ENCODE measurements at regions not wholly inside any gene's neighbourhood (a gene's known extent, or its start where the extent isn't known, plus 50 kb on each side); places are given as distances from the start of the nearest gene placed in this dataset.

DNA sequence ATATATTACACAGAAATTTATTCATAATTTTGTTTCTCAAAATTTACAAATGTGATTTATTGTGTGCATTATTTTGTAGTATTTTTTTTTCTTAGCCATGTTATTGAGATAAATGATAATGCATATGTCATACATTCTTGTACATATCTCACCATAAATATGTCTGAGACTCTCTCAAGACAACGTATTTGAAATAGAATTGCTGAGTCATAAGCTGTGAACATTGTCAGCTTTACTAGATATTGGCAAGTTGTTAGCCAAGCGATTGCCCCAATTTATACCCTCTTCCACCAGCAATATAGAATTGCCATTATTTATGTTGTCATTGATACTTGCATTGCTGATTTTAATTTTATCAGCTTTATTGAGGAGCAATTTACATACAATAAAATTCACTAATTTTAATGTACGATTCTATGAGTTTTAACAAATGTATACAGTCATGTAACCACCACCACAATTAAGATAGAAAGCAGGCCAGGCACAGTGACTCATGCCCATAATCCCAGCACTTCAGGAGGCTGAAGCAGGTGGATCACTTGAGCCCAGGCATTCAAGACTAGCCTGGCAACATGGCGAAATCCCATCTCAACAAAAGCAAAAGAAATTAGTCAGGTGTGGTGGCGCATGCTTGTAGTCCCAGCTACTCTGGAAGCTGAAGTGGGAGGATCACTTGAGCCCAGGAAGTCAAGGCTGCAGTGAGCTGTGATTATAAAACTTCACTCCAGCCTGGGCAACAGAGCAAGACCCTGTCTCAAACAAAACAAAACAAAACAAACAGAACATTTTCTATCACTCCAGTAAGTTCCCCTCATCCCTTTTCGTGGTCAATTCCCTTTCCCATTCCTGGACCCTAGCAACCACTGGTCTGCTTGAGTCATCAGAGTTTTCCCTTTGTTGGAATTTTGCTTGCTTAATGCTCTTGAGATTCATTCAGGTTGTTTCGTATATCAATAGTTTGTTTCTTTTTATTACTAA, 373.1 kb downstream of the MFSD1 start:
- intact Hi-C loops (cut with DNase I): no loop called here
- no peaks in the 10 kb centered on the region for H3K36me3 ChIP-seq
- H3K4me3 ChIP-seq: no peak overlapping the region
- no peaks in the 10 kb centered on the region for H3K9me3 ChIP-seq
- H3K27ac ChIP-seq: no peak overlapping the region
- H3K4me1 ChIP-seq (replicated peaks): no peaks in the 10 kb centered on the region
- H3K27me3 ChIP-seq (replicated peaks; ENCODE audit: insufficient read depth): no peaks in the 10 kb centered on the region
- no peak for DNase-seq (ENCODE audit: low spot score)
- TF ChIP-seq POLR2AphosphoS5 (IDR thresholded peaks at IDR 0.05): no peak
- TF ChIP-seq POLR2A (IDR thresholded peaks at IDR 0.05): no peak
- TF ChIP-seq, protein P1, sequence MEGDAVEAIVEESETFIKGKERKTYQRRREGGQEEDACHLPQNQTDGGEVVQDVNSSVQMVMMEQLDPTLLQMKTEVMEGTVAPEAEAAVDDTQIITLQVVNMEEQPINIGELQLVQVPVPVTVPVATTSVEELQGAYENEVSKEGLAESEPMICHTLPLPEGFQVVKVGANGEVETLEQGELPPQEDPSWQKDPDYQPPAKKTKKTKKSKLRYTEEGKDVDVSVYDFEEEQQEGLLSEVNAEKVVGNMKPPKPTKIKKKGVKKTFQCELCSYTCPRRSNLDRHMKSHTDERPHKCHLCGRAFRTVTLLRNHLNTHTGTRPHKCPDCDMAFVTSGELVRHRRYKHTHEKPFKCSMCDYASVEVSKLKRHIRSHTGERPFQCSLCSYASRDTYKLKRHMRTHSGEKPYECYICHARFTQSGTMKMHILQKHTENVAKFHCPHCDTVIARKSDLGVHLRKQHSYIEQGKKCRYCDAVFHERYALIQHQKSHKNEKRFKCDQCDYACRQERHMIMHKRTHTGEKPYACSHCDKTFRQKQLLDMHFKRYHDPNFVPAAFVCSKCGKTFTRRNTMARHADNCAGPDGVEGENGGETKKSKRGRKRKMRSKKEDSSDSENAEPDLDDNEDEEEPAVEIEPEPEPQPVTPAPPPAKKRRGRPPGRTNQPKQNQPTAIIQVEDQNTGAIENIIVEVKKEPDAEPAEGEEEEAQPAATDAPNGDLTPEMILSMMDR (IDR thresholded peaks at IDR 0.05): no peak
- 79% methylated on average over 7 of the region's 7 CpGs for WGBS

DNA sequence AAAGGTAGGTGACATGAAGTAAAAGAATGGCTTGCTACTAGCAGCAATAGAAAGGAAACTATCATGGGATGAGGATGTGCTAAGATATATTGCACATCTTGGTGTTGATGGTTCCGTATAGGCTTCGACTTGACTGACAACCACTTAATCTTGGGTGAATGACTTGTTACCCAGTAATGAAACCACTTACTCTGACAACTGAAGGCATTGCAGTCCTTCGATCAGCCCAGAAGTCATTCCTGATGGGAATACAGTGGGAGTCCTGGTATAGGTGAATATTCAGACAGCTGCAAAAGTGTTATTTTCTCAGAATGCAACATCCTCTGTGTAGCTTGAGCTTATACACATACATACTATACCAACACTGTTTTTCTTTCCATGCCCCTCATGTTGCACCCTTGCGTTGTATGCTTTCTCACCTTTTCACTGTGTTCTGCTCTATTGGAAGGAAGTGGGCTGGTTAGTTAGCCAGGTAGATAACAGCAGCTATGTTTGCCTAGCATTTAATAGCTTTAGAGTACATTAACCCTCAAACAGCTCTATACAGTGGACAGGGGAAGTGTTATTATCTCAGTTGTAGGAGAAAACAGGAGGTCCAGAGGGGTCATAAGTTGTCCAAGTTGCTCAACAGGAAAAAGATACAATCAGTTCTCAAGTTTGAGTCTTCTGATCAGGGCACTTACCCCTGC, 376.5 kb downstream of the MFSD1 start:
- Histone ChIP-seq H3K36me3 (no peaks in the 10 kb centered on the region), H3K4me1 (replicated peaks) (no peaks in the 10 kb centered on the region), H3K27ac (no peak overlapping the region), H3K27me3 (replicated peaks; ENCODE audit: insufficient read depth) (no peaks in the 10 kb centered on the region), H3K9me3 (no peaks in the 10 kb centered on the region), H3K4me3 (no peak overlapping the region)
- 73% methylated on average over 4 of the region's 4 CpGs for WGBS
- DNase-seq (ENCODE audit: low spot score): no peak
- TF ChIP-seq POLR2A (IDR thresholded peaks at IDR 0.05) (no peak), POLR2AphosphoS5 (IDR thresholded peaks at IDR 0.05) (no peak)
- TF ChIP-seq, protein P1 (IDR thresholded peaks at IDR 0.05): no peak
- intact Hi-C loops (cut with DNase I): no loop called here

DNA sequence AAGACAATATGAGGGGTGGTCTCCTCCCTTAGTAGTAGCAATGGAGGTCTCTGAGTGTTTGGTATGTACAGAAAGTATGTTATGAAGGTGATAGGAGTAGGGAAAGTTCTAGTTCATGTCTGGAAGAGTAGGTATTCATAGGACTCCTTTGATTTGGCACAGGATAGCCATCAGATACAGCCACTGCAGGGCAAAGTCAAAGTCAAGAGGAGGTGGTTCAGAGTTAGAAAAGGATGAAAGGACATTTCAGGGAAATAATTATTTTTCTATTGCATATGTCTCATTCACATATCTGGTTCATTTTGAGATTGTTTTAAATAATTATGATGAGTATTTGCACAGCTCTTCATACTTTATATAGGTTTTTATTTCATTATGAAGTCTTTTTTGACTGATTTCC, 381.1 kb downstream of the MFSD1 start:
- Histone ChIP-seq H3K27ac (no peak overlapping the region), H3K4me3 (no peak overlapping the region), H3K27me3 (replicated peaks; ENCODE audit: insufficient read depth) (no peaks in the 10 kb centered on the region), H3K4me1 (replicated peaks) (no peaks in the 10 kb centered on the region), H3K36me3 (no peaks in the 10 kb centered on the region), H3K9me3 (no peaks in the 10 kb centered on the region)
- no peak for DNase-seq (ENCODE audit: low spot score)
- no peak for TF ChIP-seq POLR2AphosphoS5 (IDR thresholded peaks at IDR 0.05)
- no peak for TF ChIP-seq POLR2A (IDR thresholded peaks at IDR 0.05)
- TF ChIP-seq, protein P1 (IDR thresholded peaks at IDR 0.05): no peak
- intact Hi-C loops (cut with DNase I): no loop called here

- no peak for DNase-seq (ENCODE audit: low spot score)
- Histone ChIP-seq H3K9me3 (no peaks in the 10 kb centered on the region), H3K27ac (no peak overlapping the region), H3K27me3 (replicated peaks; ENCODE audit: insufficient read depth) (no peaks in the 10 kb centered on the region), H3K36me3 (no peaks in the 10 kb centered on the region), H3K4me1 (replicated peaks) (no peaks in the 10 kb centered on the region), H3K4me3 (no peak overlapping the region)
- intact Hi-C loops (cut with DNase I): no loop called here
- TF ChIP-seq POLR2AphosphoS5 (IDR thresholded peaks at IDR 0.05) (no peak), POLR2A (IDR thresholded peaks at IDR 0.05) (no peak)
- TF ChIP-seq, protein P1 (IDR thresholded peaks at IDR 0.05): no peak
- whole genome bisulfite sequencing: 79% methylated on average over 2 of the region's 2 CpGs
Measured at GRCh38 chr3:159185443-159186050, 383.7 kb downstream of the MFSD1 start.
